Activated CD4-positive, alpha-beta T cell treated with anti-CD3 and anti-CD28 coated beads, Interleukin-2, Interleukin-4, amounts not matched to agents 100 ng/mL and 50 ng/mL, durations not matched to agents 16 hours and 8 hours (primary cell): ENCODE measurements at regions not wholly inside any gene's neighbourhood (a gene's known extent, or its start where the extent isn't known, plus 50 kb on each side); places are given as distances from the start of the nearest gene placed in this dataset.

ENCODE experiments used
- DNase-seq: peaks from one replicate; pipeline ENCODE4 v3.0.0-alpha.2; 2020; ENCODE audit warnings: low spot score

DNA sequence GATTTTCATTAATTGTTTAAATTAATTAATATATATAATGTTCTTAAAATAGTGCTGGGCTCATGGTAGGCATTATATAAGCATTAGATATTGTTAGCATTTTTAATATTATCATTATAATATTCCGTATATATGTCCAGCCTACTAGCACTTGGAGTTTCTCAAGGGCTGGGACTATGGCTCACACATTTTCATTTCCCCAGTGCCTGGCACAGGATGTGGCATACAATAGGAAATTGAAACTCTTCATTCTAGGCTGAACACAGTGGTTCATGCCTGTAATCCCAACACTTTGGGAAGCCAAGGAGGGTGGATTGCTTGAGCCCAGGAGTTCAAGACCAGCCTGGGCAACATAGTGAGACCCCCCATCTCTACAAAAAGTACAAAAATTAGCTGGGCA lies 170.4 kb downstream of the RSL24D1 start:
- DNase-seq: no peak

DNA sequence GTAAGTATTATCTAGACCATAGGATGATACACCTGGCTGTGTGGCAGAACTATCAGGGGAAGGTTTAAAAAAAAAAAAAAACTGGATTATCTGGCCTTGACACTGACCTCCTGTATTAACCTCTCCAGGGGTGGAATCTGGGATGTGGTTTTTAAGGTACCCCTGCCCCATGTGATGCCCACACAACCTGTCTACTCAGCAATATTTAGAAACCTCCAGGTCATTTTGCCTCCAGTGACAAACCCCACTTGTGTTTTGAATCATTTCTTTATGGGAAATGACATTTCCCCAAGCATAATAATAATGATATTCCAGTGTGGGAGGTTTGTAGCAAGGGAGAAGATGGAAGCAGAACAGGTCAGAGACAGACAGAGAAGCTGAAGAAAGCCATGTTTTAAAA lies 179.1 kb downstream of the RSL24D1 start:
- no peak for DNase-seq

- DNase-seq: no peak
These were observed 180.5 kb downstream of the RSL24D1 start for GRCh38 chr15:55016225-55016624.

DNA sequence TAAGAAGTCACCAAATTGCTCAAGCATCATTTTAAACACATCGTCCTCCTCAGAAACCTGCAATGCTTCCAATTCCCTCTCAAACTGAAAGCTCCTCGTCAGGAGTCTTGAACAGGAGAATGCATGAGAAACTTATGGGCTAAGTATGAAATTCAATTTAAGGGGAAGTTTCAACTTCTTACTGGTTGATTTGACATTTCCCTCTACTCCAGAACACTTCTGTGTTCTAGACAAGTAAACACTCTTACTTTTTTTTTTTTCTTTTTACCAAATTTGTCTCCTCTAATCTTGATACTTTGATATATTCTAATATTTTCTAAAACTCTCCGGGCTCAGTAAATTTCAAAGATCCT lies 181.7 kb downstream of the RSL24D1 start:
- no peak for DNase-seq

DNA sequence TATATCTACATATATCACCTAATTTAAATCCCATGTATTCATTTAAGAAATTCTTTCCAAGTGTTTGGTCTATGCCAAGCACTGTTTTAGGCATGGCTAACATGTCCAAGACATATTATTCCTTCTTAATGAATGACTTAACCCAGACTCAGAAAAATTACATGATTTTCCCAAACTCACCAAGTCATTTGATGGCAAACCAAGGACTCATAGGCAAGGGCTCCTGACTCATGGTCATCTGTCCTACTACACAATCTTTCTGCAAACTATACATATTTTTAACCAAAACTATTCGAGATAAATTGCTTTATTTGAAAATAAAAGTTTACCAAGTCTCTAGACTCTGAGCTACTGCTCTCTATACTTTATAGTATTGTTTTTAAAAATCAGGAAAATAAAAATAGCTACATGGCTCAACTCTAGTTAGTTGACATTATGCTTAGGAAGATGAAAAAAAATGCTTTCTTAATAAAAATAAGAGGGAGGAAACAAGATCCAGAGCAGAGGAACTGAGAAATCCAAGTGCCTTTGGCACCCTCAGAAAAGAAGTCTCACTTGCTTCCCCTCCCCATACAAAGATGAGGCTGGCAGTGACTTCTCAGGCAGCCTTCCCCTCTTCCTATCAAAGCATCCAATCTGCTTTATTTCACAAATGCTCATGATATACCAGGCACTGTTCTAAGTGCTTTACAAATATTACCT lies 182.2 kb downstream of the RSL24D1 start:
- DNase-seq: no peak

DNA sequence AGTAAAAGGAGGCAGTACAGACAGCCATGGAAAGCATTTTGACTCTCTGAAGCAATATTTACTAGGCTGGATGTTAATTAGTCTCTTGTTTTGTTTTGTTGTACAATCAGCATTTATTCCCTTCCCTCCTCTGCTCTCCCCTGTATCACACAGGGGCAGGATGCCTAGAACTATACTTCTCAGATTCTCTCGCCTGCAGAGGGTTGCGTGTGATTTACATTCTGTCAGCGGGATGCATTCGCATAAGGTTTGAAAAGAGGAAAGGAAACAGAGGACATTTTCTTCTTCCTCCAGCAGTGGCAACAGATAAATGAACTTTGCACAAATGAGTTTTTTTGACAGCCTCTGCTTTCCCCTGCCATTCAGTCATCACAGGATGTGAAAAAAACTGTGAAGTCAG lies 188.3 kb downstream of the RSL24D1 start:
- no peak for DNase-seq

GRCh38 chr15:55007561-55007960 lies 189.2 kb downstream of the RSL24D1 start:
- DNase-seq: no peak

DNA sequence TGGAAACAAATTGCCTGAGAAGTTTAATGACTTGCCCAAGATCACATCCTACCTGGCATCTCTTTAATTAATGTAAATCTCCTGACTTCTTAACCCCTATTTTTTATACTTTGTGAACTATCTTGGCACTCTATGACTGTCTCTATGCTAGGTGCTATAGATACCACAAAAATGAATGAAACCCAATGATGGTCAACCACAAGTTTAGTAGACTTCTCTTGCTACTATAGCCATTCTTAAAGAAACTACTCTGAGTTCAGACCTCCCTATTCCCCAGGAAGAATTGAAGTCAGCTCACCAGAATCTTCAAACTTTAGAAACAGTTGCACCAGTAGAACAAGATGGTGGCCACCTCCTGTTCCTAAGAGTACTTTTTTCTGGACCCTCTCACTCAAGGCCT lies 191.1 kb downstream of the RSL24D1 start:
- DNase-seq: no peak

GRCh38 chr15:55003965-55004873 lies 192.5 kb downstream of the RSL24D1 start:
- DNase-seq: no peak

- DNase-seq: no peak
These were observed 198.1 kb downstream of the RSL24D1 start for GRCh38 chr15:54998661-54999060.

- DNase-seq: no peak
These were observed 205.9 kb downstream of the RSL24D1 start for GRCh38 chr15:54990793-54991192.

DNA sequence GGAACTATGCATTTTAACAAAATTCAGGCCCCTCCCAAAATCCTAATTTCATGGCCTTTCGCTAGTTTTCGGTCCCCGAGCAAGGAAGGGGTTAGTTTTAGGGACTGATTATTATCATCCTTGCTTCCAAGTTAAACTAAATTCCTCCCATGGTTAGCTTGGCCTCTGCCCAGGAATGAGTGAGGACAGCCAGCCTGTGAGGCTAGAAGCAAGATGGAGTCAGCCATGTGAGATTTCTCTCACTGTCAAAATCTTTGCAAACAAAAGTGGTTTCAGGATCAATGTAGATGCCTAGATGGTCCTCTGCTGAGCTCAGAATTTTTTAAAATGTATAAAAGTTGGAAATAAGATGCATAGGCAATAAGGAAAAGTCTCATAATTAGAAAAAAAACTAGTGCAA lies 208.9 kb downstream of the RSL24D1 start:
- no peak for DNase-seq

DNA sequence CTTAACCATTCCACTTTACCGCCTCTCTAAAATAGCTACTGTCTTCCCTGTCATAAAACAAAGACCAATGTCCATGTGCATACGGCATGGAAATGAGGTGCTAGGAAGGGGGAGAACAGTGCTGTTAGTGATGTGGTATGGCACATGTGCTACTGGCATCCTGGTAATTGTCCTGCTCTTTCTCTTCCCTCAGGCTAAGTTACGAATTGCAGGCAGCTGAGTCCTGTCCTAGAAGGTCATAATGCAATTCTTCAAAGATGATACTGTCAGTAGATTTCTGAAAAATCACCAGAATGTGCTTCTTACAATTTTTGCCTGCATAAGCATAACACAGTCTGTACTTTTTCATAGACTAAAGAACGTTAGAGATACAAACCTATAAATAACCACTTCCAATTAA lies 216.8 kb downstream of the RSL24D1 start:
- DNase-seq: no peak

- DNase-seq: no peak
These were observed 234.1 kb downstream of the RSL24D1 start for GRCh38 chr15:54962637-54963036.

DNA sequence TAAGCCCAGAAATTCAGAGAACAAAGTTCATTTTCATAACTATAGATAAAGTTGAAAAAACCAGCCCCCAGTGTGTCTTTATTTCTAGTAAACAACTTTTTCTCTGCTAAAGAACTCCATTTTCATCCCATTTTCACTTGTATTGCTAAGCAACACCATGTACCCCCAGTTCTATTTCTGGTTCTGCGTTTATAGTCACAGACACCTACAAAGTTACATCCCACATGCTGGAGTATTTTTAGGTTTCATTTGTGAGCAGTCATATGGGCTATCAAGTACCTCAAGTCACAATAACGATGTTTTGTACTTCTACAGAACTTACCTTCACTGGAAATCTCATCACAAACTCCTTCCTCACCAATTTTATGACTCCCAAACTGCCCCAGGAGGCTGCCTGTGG lies 236.5 kb downstream of the RSL24D1 start:
- no peak for DNase-seq

DNA sequence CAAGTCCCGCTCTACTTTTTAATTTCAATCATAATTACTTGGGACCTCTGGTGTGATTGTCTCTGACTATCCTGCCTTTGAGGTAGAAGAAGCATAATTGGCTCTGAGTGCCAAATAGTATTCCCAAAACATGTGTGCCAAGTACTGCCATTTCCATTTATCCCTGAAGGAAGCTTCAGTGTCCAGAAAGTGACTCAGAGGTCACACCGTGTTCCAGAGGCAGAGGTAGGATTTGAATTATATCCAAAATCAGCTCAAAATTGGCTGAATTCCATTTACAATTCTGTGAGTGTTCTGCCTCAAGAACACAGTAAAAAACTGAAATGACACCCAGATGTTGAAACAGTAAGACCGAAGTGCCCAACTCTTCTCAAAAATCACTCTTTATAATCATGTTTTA lies 255.3 kb downstream of the RSL24D1 start:
- no peak for DNase-seq

DNA sequence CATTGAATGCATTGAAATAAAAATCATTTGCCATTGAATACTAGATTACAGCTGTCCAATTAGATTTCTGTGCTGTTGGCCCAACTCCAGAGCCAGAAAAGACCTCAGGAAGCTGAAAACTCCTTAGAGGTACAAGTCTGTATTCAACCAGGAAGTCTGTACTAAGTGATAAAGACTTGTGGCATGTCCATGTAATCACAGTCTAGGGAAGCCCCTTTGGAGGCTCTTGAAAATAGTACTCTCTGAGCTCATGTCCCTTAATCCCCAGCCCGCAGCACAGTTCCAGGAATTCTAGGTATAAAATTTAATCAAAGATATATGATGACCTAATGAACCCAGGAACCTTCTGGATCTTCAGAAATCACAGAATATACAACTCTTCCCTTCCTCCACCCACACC lies 279.4 kb downstream of the RSL24D1 start:
- DNase-seq: no peak

GRCh38 chr15:54915380-54915779 lies 281.4 kb downstream of the RSL24D1 start:
- no peak for DNase-seq

- DNase-seq: no peak
These were observed 312.4 kb downstream of the RSL24D1 start for GRCh38 chr15:54884312-54884711.

DNA sequence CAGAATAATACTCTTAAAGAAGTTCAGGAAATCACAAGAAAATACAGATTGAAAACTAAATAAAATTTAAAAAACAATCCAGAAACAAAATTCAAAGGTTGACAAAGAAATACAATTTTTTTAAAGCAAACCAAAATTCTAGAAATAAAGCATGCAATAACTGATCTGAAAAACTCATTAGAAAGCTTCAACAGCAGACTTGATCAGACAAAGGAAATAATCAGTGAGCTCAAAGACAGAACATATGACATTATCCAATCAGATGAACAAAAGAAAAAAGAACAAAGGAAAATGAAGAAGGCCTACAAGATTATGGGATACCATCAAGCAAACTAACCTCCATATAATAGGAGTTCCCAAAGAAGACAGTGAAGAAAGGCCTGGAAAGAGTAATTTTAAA lies 336.8 kb downstream of the RSL24D1 start:
- DNase-seq: no peak

DNA sequence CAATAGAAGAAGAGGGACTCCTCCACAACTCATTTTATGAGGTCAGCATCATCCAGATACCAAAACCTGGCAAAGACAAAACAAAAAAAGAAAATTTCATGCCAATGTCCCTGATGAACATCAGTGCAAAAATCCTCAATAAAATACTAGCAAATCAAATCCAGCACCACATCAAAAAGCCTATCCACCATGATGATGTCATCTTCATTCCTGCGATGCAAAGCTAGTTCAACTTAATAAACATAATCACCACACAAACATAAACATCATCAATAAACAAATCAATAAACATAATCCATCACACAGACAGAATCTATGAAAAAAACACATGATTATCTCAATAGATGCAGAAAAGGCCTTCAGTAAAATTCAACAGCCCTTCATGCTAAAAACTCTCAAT lies 342.1 kb downstream of the RSL24D1 start:
- no peak for DNase-seq

DNA sequence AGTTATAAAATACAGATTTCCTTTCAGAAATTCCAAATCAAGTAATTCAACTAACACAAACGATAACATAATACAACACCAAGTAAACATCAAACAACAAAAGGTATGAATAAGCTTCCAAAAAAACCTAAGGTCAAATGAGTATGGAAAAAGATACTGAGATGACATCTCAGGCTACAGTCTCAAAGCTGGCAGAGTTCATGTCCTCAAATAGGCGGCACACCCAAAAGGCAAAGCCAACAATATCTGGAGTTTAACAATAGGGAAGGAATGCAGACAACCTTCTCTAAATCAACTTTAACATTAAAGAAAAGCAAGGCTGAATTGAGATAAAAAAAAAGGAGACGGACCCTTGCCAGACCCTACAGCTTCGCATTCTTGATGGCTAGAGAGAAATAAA lies 346.6 kb downstream of the RSL24D1 start:
- DNase-seq: no peak

GRCh38 chr15:54843006-54843405 lies 353.7 kb downstream of the RSL24D1 start:
- no peak for DNase-seq
